Osteoblast (primary cell): ENCODE measurements at regions not wholly inside any gene's neighbourhood (a gene's known extent, or its start where the extent isn't known, plus 50 kb on each side); places are given as distances from the start of the nearest gene placed in this dataset.

Experiments used
- DNase-seq: peaks from one replicate; pipeline ENCODE4 v3.0.0; 2011; ENCODE audit warnings: low spot score, mixed read lengths; ENCODE audit not compliant: insufficient read length; ENCODE audit errors: missing footprints
- H2AFZ ChIP-seq: 2 replicates; pipeline ENCODE4 v1.6.0; 2011; ENCODE audit warnings: mild to moderate bottlenecking, low read length
- H3K27ac ChIP-seq: 2 replicates; pipeline ENCODE4 v1.5.1; 2011; ENCODE audit warnings: mild to moderate bottlenecking, low read depth, low read length, moderate library complexity
- H3K27me3 ChIP-seq: 2 replicates; pipeline ENCODE4 v1.6.0; 2012; ENCODE audit warnings: mild to moderate bottlenecking, control low read depth, inconsistent platforms, low read length, moderate library complexity; ENCODE audit not compliant: insufficient read depth
- H3K36me3 ChIP-seq: 2 replicates; pipeline ENCODE4 v1.5.1; 2011; ENCODE audit warnings: mild to moderate bottlenecking, low read length, control low read depth, moderate library complexity; ENCODE audit not compliant: insufficient read depth
- H3K4me1 ChIP-seq: 2 replicates; pipeline ENCODE4 v1.5.1; 2011; ENCODE audit warnings: mild to moderate bottlenecking, low read length, control low read depth, moderate library complexity; ENCODE audit not compliant: insufficient read depth
- H3K4me2 ChIP-seq: 2 replicates; pipeline ENCODE4 v1.6.0; 2011; ENCODE audit warnings: mild to moderate bottlenecking, low read length; ENCODE audit not compliant: insufficient read depth
- H3K4me3 ChIP-seq: fragments of 200-600 bp; sonication (generic); 3 replicates; pipeline ENCODE4 v1.5.1; 2012; ENCODE audit warnings: mild to moderate bottlenecking, low read length, inconsistent platforms; ENCODE audit not compliant: insufficient read depth
- H3K79me2 ChIP-seq: 2 replicates; pipeline ENCODE4 v1.6.0; 2012; ENCODE audit warnings: mild to moderate bottlenecking, low read length, control low read depth, inconsistent platforms; ENCODE audit not compliant: insufficient read depth
- H3K9me3 ChIP-seq: 2 replicates; pipeline ENCODE4 v1.5.1; 2011; ENCODE audit warnings: low read depth, low read length, control low read depth
- H4K20me1 ChIP-seq: 2 replicates; pipeline ENCODE4 v1.6.0; 2012; ENCODE audit warnings: mild to moderate bottlenecking, low read length, control low read depth; ENCODE audit not compliant: insufficient read depth
- TF ChIP-seq, protein P1 (sequence below): IDR thresholded peaks from 2 replicates; pipeline ENCODE4 v1.5.1; 2011; ENCODE audit warnings: mild to moderate bottlenecking, low read depth, low read length, moderate library complexity; ENCODE audit errors: extremely low read depth

DNA sequence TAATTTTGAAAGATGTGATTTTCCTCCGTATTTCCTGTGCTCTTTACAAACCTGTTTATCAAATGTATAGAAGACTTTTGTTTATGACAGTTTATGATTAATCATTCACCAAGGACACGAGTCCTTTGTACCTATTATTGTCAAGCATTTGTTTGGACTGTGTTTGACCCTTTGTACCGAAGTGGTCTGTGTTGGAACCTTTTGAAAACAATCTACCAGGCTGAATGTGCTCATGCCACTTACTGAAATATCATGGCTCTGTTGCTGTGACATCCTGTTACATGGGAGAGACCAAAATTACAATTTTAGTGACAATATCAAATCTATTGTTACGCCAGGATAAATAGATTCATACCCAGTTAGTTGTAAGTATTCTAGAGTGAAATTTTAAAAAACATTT lies 193.6 kb downstream of the IRS2 start:
- Histone ChIP-seq H3K9me3 (no peaks in the 10 kb centered on the region), H3K4me1 (no peaks in the 10 kb centered on the region), H3K79me2 (no peaks in the 10 kb centered on the region), H3K27me3 (no peaks in the 10 kb centered on the region), H3K4me3 (no peak overlapping the region), H4K20me1 (no peaks in the 10 kb centered on the region), H3K36me3 (no peaks in the 10 kb centered on the region), H2AFZ (no peak overlapping the region), H3K4me2 (no peak overlapping the region), H3K27ac (no peak overlapping the region)
- DNase-seq: no peak
- TF ChIP-seq, protein P1, sequence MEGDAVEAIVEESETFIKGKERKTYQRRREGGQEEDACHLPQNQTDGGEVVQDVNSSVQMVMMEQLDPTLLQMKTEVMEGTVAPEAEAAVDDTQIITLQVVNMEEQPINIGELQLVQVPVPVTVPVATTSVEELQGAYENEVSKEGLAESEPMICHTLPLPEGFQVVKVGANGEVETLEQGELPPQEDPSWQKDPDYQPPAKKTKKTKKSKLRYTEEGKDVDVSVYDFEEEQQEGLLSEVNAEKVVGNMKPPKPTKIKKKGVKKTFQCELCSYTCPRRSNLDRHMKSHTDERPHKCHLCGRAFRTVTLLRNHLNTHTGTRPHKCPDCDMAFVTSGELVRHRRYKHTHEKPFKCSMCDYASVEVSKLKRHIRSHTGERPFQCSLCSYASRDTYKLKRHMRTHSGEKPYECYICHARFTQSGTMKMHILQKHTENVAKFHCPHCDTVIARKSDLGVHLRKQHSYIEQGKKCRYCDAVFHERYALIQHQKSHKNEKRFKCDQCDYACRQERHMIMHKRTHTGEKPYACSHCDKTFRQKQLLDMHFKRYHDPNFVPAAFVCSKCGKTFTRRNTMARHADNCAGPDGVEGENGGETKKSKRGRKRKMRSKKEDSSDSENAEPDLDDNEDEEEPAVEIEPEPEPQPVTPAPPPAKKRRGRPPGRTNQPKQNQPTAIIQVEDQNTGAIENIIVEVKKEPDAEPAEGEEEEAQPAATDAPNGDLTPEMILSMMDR: no peak

DNA sequence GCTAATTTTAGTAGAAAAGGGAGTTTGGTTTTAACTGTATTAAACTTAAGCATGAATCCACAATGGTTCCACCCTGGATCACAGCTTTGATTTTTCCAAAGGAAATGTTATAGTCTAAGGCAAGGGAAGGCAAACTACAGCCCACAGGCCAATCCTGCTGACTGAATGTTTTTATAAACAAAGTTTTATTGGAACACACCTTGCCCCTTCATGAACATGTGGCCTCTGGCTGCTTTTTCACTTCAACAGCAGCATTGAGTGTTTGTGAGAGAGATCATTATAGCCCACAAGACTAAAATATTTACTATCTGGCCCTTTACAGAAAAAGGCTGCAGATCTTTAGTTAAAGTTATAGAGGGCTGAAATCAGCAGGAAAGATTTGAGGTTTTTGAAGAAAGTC lies 198.7 kb downstream of the IRS2 start:
- Histone ChIP-seq H3K4me1 (no peaks in the 10 kb centered on the region), H3K79me2 (no peaks in the 10 kb centered on the region), H3K27ac (no peak overlapping the region), H4K20me1 (no peaks in the 10 kb centered on the region), H2AFZ (no peak overlapping the region), H3K4me3 (no peak overlapping the region), H3K9me3 (no peaks in the 10 kb centered on the region), H3K27me3 (no peaks in the 10 kb centered on the region), H3K36me3 (no peaks in the 10 kb centered on the region), H3K4me2 (no peak overlapping the region)
- DNase-seq: no peak
- TF ChIP-seq, protein P1: no peak

DNA sequence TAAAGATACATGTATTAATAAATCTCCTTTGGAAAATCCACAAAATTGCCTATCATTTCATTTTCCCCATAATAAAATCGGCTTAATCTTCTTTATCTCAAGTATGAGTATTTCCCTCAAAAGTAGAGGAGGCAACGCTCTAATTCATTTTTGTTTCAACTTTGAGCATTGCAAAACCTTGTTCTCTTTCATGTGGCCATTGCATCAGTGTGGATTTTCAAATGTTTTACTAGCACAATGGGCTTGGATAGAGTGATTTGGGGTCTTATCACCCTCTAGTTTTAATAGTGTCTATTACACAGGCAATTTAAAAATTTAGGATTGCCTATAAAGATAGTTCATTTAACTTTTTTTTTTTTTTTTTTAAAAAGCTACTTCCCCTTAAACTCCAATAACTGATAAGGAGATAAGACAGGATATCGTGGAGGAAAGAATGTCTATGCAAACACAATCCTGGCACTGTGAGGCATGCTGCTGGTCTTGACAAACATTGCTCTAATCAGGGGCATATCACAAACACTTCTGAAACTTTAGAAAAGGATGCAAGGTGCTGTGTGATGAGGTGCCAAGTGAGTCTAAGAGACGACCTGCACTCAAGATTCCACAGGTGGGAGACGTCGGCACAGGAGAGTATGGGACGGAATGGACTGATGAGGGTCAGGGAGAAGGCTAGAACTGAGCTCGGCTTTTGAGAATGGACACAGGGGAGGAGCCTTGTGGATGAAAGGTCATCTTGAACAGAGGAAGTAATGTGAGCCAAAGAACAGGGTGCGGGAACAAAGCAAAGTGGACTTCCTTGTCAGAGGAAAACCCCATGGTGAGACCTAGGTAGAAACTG lies 199.7 kb downstream of the IRS2 start:
- no peaks in the 10 kb centered on the region for H4K20me1 ChIP-seq
- TF ChIP-seq, protein P1: no peak
- no peak for DNase-seq
- no peaks in the 10 kb centered on the region for H3K27me3 ChIP-seq
- no peaks in the 10 kb centered on the region for H3K9me3 ChIP-seq
- H3K27ac ChIP-seq: no peak overlapping the region
- no peaks in the 10 kb centered on the region for H3K36me3 ChIP-seq
- H3K4me2 ChIP-seq: no peak overlapping the region
- H2AFZ ChIP-seq: no peak overlapping the region
- no peak overlapping the region for H3K4me3 ChIP-seq
- H3K79me2 ChIP-seq: no peaks in the 10 kb centered on the region
- no peaks in the 10 kb centered on the region for H3K4me1 ChIP-seq

DNA sequence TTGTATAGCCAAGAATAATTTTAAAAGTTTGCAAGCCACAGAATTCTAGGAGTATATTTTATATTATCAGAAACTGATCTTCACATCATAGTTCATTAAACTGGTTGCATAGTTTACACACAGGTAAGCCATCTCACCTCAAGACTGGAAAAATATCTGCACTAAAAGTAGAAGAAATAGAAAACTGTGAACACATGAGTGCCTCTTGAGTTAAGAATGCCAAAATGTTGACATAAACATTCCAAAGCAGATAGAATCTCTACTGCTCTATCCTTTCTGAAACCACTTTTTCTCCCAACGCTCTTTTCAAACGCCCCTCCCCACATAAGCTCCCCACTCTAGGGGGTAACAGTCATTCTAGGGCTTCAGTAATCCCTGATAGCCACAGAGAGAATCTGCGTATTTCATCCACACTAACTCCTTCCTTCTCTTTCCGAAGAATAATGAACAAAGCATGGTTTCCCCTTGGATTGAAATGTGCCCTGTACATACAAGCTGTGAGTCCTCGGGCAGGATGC lies 201.5 kb downstream of the IRS2 start:
- Histone ChIP-seq H3K4me2 (no peak overlapping the region), H3K4me3 (no peak overlapping the region), H3K27ac (no peak overlapping the region), H3K9me3 (no peaks in the 10 kb centered on the region), H3K27me3 (no peaks in the 10 kb centered on the region), H4K20me1 (no peaks in the 10 kb centered on the region), H2AFZ (no peak overlapping the region), H3K36me3 (no peaks in the 10 kb centered on the region), H3K4me1 (no peaks in the 10 kb centered on the region), H3K79me2 (no peaks in the 10 kb centered on the region)
- no peak for DNase-seq
- TF ChIP-seq, protein P1: no peak
